Sigmoid colon (tissue), 4 donors: ENCODE measurements at regions not wholly inside any gene's neighbourhood (a gene's known extent, or its start where the extent isn't known, plus 50 kb on each side); places are given as distances from the start of the nearest gene placed in this dataset.

Source experiments
- POLR2AphosphoS5 ChIP-seq, 4 donors: sonication (generic); formaldehyde crosslinking; IDR thresholded peaks; one replicate each; pipeline ENCODE4 v1.6.1; 2017; ENCODE audit warnings: antibody characterized with exemption in 4 of 4
- TF ChIP-seq, protein P1 (sequence below), 4 experiments: fragments of 450-650 bp in 3 of 4; fragments of 200-600 bp in 1 of 4; IDR thresholded peaks; one replicate each; pipeline ENCODE4 v1.5.1; 2016 to 2019; ENCODE audit warnings: antibody characterized with exemption in 4 of 4, mild to moderate bottlenecking in 3 of 4, moderate library complexity in 2 of 4

DNA sequence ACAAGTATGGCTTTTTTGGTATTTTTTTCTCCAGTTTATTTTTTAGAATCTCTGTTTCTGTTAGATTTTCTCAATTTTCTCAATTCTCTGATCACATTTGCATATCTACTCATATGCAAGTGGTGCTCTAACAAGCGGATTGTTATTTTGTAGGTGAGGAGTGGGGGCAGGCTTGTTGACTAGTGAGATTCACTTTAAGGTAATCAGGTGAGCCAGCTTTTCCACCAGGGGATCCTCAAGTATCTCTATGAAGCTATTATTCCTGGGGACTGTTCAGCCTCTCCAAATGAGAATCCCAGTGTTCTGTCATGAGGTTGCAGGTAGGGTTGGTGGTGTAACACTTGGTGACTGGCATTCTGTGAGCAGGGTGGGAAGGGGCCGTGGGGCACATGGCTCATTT is 274.3 kb upstream of the FERMT1 start:
- TF ChIP-seq, protein P1, sequence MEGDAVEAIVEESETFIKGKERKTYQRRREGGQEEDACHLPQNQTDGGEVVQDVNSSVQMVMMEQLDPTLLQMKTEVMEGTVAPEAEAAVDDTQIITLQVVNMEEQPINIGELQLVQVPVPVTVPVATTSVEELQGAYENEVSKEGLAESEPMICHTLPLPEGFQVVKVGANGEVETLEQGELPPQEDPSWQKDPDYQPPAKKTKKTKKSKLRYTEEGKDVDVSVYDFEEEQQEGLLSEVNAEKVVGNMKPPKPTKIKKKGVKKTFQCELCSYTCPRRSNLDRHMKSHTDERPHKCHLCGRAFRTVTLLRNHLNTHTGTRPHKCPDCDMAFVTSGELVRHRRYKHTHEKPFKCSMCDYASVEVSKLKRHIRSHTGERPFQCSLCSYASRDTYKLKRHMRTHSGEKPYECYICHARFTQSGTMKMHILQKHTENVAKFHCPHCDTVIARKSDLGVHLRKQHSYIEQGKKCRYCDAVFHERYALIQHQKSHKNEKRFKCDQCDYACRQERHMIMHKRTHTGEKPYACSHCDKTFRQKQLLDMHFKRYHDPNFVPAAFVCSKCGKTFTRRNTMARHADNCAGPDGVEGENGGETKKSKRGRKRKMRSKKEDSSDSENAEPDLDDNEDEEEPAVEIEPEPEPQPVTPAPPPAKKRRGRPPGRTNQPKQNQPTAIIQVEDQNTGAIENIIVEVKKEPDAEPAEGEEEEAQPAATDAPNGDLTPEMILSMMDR (IDR thresholded peaks at IDR 0.05) = no peak
- no peak for TF ChIP-seq POLR2AphosphoS5 (IDR thresholded peaks at IDR 0.05)
